HepG2 (cell line): ENCODE measurements at regions not wholly inside any gene's neighbourhood (a gene's known extent, or its start where the extent isn't known, plus 50 kb on each side); places are given as distances from the start of the nearest gene placed in this dataset.

Experiments used
- ATAC-seq: fragments of 200-7000 bp; cut with Tn5 transposase; 3 replicates; pipeline ENCODE4 v1.9.1; 2020; ENCODE audit warnings: mild to moderate bottlenecking, moderate library complexity
- BruUV-seq: library from RNA; stranded (reverse); fragments of 400-500 nt; replicated peaks from 2 replicates; lab custom pipeline; 2021; lab: Mats Ljungman, UMichigan
- CTCF ChIA-PET: fragments of 300-600 bp; formaldehyde crosslinking; extraction: SDS; loops from one replicate; lab custom pipeline; 2021; ENCODE audit warnings: low total read pairs, inconsistent platforms, low intra/inter-chr PET ratio; lab: Yijun Ruan, JAX
- POLR2A ChIA-PET: fragments of 350-600 bp; sonication (Branson Sonifier 250); formaldehyde crosslinking; loops from one replicate; lab custom pipeline; 2020; ENCODE audit warnings: antibody characterized with exemption, inconsistent platforms; lab: Yijun Ruan, JAX
- DNase-seq: peaks from one replicate; pipeline ENCODE4 v3.0.0-alpha.2; 2015; ENCODE audit warnings: low spot score
- FAIRE-seq: peaks from 3 replicates; lab custom pipeline; 2011; peaks lifted over from hg19 to GRCh38; lab: Jason Lieb, UNC
- H2AFZ ChIP-seq: one replicate; pipeline ENCODE4 v1.6.1; 2011; ENCODE audit warnings: low read length, inconsistent platforms
- H3K27ac ChIP-seq: fragments of 300-600 bp; 3 replicates; pipeline ENCODE4 v1.8.0; 2011; ENCODE audit warnings: mixed run types, mild to moderate bottlenecking, mixed read lengths, low read length, inconsistent platforms; ENCODE audit not compliant: insufficient read depth; ENCODE audit errors: extremely low read length
- H3K27me3 ChIP-seq, 2 experiments: fragments of 200-600 bp in 1 of 2; 2 replicates in 1 of 2; 3 replicates in 1 of 2; pipeline versions ENCODE4 v1.6.0 to v1.8.0; 2011; ENCODE audit warnings: low read length in 2 of 2, mild to moderate bottlenecking in 2 of 2, moderate library complexity in 2 of 2, inconsistent platforms in 1 of 2; ENCODE audit not compliant: insufficient read depth in 2 of 2, control insufficient read depth in 1 of 2
- H3K36me3 ChIP-seq, 2 experiments: fragments of 200-600 bp in 1 of 2; replicated peaks in 1 of 2; 2 replicates in 1 of 2; 3 replicates in 1 of 2; pipeline versions ENCODE4 v1.5.1 to v1.8.0; 2011; ENCODE audit warnings: low read length in 2 of 2, inconsistent platforms in 1 of 2; ENCODE audit not compliant: insufficient read depth in 2 of 2, control insufficient read depth in 1 of 2
- H3K4me1 ChIP-seq: 2 replicates; pipeline ENCODE4 v1.5.1; 2012; ENCODE audit warnings: low read length, inconsistent platforms; ENCODE audit not compliant: insufficient read depth
- H3K4me2 ChIP-seq: 2 replicates; pipeline ENCODE4 v1.6.0; 2011; ENCODE audit warnings: low read depth, low read length, inconsistent platforms
- H3K4me3 ChIP-seq, 3 experiments: fragments of 200-600 bp in 1 of 3; sonication (generic), shearing (Covaris generic) in 1 of 3; replicated peaks in 1 of 3; 2 replicates each; pipeline ENCODE4 v1.5.1; 2011 to 2016; ENCODE audit warnings: low read length in 3 of 3, inconsistent platforms in 2 of 3, low read depth in 2 of 3, mild to moderate bottlenecking in 2 of 3, control low read depth in 1 of 3, mixed read lengths in 1 of 3; ENCODE audit not compliant: insufficient read depth in 1 of 3
- H3K79me2 ChIP-seq: one replicate; pipeline ENCODE4 v1.6.1; 2011; ENCODE audit warnings: low read length, inconsistent platforms; ENCODE audit not compliant: insufficient read depth
- H3K9ac ChIP-seq: 2 replicates; pipeline ENCODE4 v1.6.0; 2011; ENCODE audit warnings: mild to moderate bottlenecking, low read depth, low read length, inconsistent platforms; ENCODE audit not compliant: insufficient read depth
- H3K9me3 ChIP-seq: 2 replicates; pipeline ENCODE4 v1.5.1; 2012; ENCODE audit warnings: mild to moderate bottlenecking, low read length
- H4K20me1 ChIP-seq: 2 replicates; pipeline ENCODE4 v1.6.0; 2011; ENCODE audit warnings: inconsistent platforms, mild to moderate bottlenecking, low read length, moderate library complexity; ENCODE audit not compliant: insufficient read depth
- CBX5 ChIP-seq: sonication (generic); formaldehyde crosslinking; IDR thresholded peaks from 2 replicates; pipeline ENCODE4 v1.4.0; 2020; ENCODE audit warnings: missing genetic modification reagents, borderline replicate concordance
- HNRNPK ChIP-seq: fragments of 200-400 bp; formaldehyde crosslinking; IDR thresholded peaks from 2 replicates; pipeline ENCODE4 v1.6.1; 2018; ENCODE audit warnings: low read length, low read depth, moderate library complexity, mild to moderate bottlenecking; ENCODE audit not compliant: poor library complexity, severe bottlenecking
- HNRNPUL1 ChIP-seq: fragments of 200-400 bp; formaldehyde crosslinking; IDR thresholded peaks from 2 replicates; pipeline ENCODE4 v1.6.1; 2017; ENCODE audit warnings: low read depth, mild to moderate bottlenecking, low read length, moderate library complexity
- PHF8 ChIP-seq: sonication (generic); formaldehyde crosslinking; IDR thresholded peaks from 2 replicates; pipeline ENCODE4 v1.5.0; 2020; ENCODE audit warnings: missing genetic modification reagents
- PRMT3 ChIP-seq: sonication (generic); formaldehyde crosslinking; IDR thresholded peaks from 2 replicates; pipeline ENCODE4 v1.8.1; 2022; ENCODE audit warnings: low read depth, mild to moderate bottlenecking, moderate library complexity, missing genetic modification reagents, borderline replicate concordance
- SIN3B ChIP-seq: fragments of 150-350 bp; IDR thresholded peaks from 2 replicates; pipeline ENCODE4 v1.6.1; 2014; ENCODE audit warnings: low read length
- SRSF9 ChIP-seq: fragments of 200-400 bp; formaldehyde crosslinking; IDR thresholded peaks from 2 replicates; pipeline ENCODE4 v1.6.1; 2018; ENCODE audit warnings: borderline replicate concordance, mild to moderate bottlenecking, low read depth, low read length; ENCODE audit not compliant: insufficient read depth, poor library complexity, severe bottlenecking
- ZNF136 ChIP-seq: sonication (generic); formaldehyde crosslinking; IDR thresholded peaks from 2 replicates; pipeline ENCODE4 v1.8.1; 2022; ENCODE audit warnings: low read depth, mild to moderate bottlenecking, moderate library complexity, missing genetic modification reagents
- ZNF143 ChIP-seq: sonication (generic); formaldehyde crosslinking; IDR thresholded peaks from 2 replicates; pipeline ENCODE4 v1.4.0; 2020; ENCODE audit warnings: missing genetic modification reagents
- ZNF850 ChIP-seq: sonication (generic); formaldehyde crosslinking; conservative IDR thresholded peaks from 2 replicates; pipeline ENCODE4 v1.9.0; 2021; ENCODE audit warnings: mild to moderate bottlenecking, missing genetic modification reagents
- ZSCAN12 ChIP-seq: sonication (generic); formaldehyde crosslinking; IDR thresholded peaks from 2 replicates; pipeline ENCODE4 v1.9.0; 2021; ENCODE audit warnings: mild to moderate bottlenecking, missing genetic modification reagents
- WGBS: methylation state at CpG from one replicate; pipeline ENCODE4 v1.1.6; 2017; ENCODE audit warnings: low lambda C conversion rate; 5-methylcytosine and 5-hydroxymethylcytosine counted together
- in situ Hi-C: cut with HindIII; loops from 2 replicates; pipeline ENCODE4 v1.10.0; 2017; ENCODE audit warnings: low pct_unique_long_range_greater_than_20kb; ENCODE audit not compliant: extremely low pct_ligation_motif_present
- intact Hi-C: fragments of 100-400 bp; cut with micrococcal nuclease; formaldehyde crosslinking; loops from one replicate; pipeline ENCODE4 v1.10.0; 2022; ENCODE audit not compliant: unreplicated experiment
- TF ChIP-seq, protein P1 (sequence below): sonication (generic); formaldehyde crosslinking; conservative IDR thresholded peaks from 2 replicates; pipeline ENCODE4 v1.8.0; 2022; ENCODE audit warnings: low read depth, missing genetic modification reagents
- TF ChIP-seq, protein P2 (sequence below): sonication (generic); formaldehyde crosslinking; IDR thresholded peaks from 2 replicates; pipeline ENCODE4 v1.4.0; 2020; ENCODE audit warnings: mild to moderate bottlenecking, missing genetic modification reagents, borderline replicate concordance
- TF ChIP-seq, protein P3 (sequence below): IDR thresholded peaks from 2 replicates; pipeline ENCODE4 v1.6.1; 2016; ENCODE audit warnings: low read depth, borderline replicate concordance

DNA sequence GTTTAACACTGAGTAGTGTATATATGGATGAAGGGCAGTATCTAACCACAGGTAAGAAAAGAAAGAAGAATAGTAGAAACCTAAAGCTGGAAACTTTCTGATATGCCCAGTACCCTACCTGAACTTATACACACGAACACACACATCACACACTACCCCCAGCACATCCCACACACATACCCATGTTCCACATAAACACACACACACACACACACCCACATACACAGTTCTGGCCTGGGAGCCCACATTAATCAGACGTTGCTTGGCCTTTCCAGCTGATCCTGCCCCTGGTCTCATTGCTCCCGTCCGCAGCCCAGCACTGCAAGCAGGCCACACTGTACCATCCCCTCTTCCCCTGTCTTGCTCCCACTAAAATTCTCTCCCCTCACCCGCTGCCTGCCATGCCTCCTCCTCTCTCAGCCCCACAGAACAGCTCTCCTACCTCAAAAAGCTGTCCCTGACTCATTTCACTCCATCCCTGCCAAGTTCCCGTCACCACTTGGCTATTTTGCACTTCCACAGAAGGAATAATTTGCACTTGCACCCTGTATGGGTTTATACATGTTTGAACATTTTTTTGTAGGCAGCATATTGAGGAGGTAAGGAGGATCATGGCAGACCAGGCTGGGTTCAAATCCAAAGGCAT is 185.8 kb upstream of the PPP2R3A start (continued):
- TF ChIP-seq ZNF850 (CRISPR knock-in tag) (no peak), ZNF136 (CRISPR knock-in tag) (no peak), ZNF143 (CRISPR knock-in tag) (no peak), PRMT3 (CRISPR knock-in tag) (no peak)
- TF ChIP-seq, protein P1, sequence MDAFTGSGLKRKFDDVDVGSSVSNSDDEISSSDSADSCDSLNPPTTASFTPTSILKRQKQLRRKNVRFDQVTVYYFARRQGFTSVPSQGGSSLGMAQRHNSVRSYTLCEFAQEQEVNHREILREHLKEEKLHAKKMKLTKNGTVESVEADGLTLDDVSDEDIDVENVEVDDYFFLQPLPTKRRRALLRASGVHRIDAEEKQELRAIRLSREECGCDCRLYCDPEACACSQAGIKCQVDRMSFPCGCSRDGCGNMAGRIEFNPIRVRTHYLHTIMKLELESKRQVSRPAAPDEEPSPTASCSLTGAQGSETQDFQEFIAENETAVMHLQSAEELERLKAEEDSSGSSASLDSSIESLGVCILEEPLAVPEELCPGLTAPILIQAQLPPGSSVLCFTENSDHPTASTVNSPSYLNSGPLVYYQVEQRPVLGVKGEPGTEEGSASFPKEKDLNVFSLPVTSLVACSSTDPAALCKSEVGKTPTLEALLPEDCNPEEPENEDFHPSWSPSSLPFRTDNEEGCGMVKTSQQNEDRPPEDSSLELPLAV: no peak

DNA sequence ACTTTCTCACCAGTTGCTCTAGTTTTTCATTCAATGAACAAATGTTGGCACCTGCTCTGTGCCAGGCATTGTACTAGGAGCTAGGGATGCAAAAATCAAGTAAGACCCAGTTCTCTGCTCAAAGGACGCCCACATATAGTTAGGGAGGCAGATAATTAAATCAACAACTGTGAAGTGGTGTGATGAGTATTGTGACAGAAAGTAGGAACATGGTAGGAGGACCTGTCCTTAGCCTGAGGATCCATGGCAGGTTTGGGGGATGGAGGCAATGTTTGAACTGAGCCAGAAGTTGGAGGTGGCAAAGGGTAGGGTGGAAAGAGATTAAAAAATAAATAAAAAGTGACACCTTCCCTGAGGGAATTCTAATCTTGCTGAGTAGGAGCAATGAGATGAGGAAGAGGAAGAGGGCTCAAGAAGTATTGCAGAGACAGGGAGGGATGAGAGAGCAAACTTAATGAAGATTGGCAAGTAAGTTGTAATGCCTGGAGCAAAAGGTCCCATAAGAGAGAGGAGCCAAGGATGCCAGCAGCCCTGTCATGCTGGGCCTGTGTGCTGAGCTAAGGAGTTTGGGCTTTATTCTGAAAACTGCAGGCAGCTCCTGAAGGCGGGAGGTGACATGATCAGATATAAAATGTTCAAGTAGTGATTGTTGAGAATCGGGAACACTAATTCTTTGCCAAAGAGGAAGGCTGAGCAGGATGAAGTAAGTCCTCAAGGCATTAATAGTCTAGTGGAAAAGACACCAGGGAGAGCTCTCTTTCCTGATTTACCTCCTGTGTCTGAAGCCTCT is 184.3 kb upstream of the PPP2R3A start:
- POLR2A ChIA-PET: no interaction called here
- no peaks in the 10 kb centered on the region for H3K9me3 ChIP-seq
- intact Hi-C loops (no loop called here), in situ Hi-C loops (no loop called here)
- no peak for FAIRE-seq
- H3K27ac ChIP-seq: no peak overlapping the region
- H4K20me1 ChIP-seq: no peaks in the 10 kb centered on the region
- no peaks in the 10 kb centered on the region; a peak in 1 of 5 replicates for H3K27me3 ChIP-seq
- H3K9ac ChIP-seq: no peak overlapping the region
- 0% methylated on average over 3 of the region's 3 CpGs for WGBS
- no peaks in the 10 kb centered on the region for H3K36me3 ChIP-seq
- H3K79me2 ChIP-seq: no peaks in the 10 kb centered on the region
- H3K4me1 ChIP-seq: no peaks in the 10 kb centered on the region
- H3K4me2 ChIP-seq: no peak overlapping the region
- CTCF ChIA-PET: no interaction called here
- BruUV-seq: no TSS peak
- ATAC-seq: no peak
- no peak overlapping the region for H2AFZ ChIP-seq
- H3K4me3 ChIP-seq: no peak overlapping the region
- no peak for DNase-seq
- TF ChIP-seq HNRNPUL1: no peak
- TF ChIP-seq, protein P2, sequence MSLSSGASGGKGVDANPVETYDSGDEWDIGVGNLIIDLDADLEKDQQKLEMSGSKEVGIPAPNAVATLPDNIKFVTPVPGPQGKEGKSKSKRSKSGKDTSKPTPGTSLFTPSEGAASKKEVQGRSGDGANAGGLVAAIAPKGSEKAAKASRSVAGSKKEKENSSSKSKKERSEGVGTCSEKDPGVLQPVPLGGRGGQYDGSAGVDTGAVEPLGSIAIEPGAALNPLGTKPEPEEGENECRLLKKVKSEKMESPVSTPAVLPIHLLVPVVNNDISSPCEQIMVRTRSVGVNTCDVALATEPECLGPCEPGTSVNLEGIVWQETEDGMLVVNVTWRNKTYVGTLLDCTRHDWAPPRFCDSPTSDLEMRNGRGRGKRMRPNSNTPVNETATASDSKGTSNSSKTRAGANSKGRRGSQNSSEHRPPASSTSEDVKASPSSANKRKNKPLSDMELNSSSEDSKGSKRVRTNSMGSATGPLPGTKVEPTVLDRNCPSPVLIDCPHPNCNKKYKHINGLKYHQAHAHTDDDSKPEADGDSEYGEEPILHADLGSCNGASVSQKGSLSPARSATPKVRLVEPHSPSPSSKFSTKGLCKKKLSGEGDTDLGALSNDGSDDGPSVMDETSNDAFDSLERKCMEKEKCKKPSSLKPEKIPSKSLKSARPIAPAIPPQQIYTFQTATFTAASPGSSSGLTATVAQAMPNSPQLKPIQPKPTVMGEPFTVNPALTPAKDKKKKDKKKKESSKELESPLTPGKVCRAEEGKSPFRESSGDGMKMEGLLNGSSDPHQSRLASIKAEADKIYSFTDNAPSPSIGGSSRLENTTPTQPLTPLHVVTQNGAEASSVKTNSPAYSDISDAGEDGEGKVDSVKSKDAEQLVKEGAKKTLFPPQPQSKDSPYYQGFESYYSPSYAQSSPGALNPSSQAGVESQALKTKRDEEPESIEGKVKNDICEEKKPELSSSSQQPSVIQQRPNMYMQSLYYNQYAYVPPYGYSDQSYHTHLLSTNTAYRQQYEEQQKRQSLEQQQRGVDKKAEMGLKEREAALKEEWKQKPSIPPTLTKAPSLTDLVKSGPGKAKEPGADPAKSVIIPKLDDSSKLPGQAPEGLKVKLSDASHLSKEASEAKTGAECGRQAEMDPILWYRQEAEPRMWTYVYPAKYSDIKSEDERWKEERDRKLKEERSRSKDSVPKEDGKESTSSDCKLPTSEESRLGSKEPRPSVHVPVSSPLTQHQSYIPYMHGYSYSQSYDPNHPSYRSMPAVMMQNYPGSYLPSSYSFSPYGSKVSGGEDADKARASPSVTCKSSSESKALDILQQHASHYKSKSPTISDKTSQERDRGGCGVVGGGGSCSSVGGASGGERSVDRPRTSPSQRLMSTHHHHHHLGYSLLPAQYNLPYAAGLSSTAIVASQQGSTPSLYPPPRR: no peak
- TF ChIP-seq SRSF9: no peak
- TF ChIP-seq SIN3B: no peak
- TF ChIP-seq HNRNPK: no peak
- no peak for TF ChIP-seq ZSCAN12 (CRISPR knock-in tag)
- TF ChIP-seq, protein P3, sequence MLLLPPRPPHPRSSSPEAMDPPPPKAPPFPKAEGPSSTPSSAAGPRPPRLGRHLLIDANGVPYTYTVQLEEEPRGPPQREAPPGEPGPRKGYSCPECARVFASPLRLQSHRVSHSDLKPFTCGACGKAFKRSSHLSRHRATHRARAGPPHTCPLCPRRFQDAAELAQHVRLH (CRISPR knock-in tag): no peak
- TF ChIP-seq CBX5 (CRISPR knock-in tag): no peak
- TF ChIP-seq PHF8 (CRISPR knock-in tag): no peak
